Common myeloid progenitor, CD34-positive (primary cell): ENCODE measurements at regions not wholly inside any gene's neighbourhood (a gene's known extent, or its start where the extent isn't known, plus 50 kb on each side); places are given as distances from the start of the nearest gene placed in this dataset.

ENCODE experiments used
- CTCF ChIA-PET: fragments of 350-600 bp; sonication (Branson Sonifier 250); formaldehyde crosslinking; loops from one replicate; lab custom pipeline; 2021; ENCODE audit warnings: antibody characterized with exemption; lab: Charles Lee
- POLR2A ChIA-PET: fragments of 350-600 bp; sonication (Branson Sonifier 250); formaldehyde crosslinking; loops from one replicate; lab custom pipeline; 2021; ENCODE audit warnings: antibody characterized with exemption; lab: Charles Lee
- DNase-seq, 3 donors: peaks; one replicate each; pipeline versions ENCODE4 v3.0.0 to v3.0.0-alpha.2; 2013
- H3K27ac ChIP-seq, 2 experiments: 1 replicate in 1 of 2; 2 replicates in 1 of 2; pipeline ENCODE4 v1.7.0; 2013; ENCODE audit warnings: inconsistent platforms in 2 of 2, low read length in 2 of 2, mild to moderate bottlenecking in 2 of 2, low read depth in 1 of 2, moderate library complexity in 1 of 2; ENCODE audit not compliant: severe bottlenecking in 2 of 2, insufficient read depth in 1 of 2, poor library complexity in 1 of 2
- H3K27me3 ChIP-seq, 5 experiments: replicated peaks in 2 of 5; 1 replicate in 3 of 5; 2 replicates in 2 of 5; pipeline versions ENCODE4 v1.6.1 to v1.7.0; 2013; ENCODE audit warnings: low read length in 4 of 5, mild to moderate bottlenecking in 2 of 5, moderate library complexity in 2 of 5, inconsistent platforms in 1 of 5; ENCODE audit not compliant: insufficient read depth in 5 of 5, control insufficient read depth in 4 of 5
- H3K36me3 ChIP-seq, 4 experiments: 1 replicate in 2 of 4; 2 replicates in 2 of 4; pipeline versions ENCODE4 v1.6.1 to v1.7.0; 2013; ENCODE audit warnings: low read length in 3 of 4, control low read depth in 1 of 4, mild to moderate bottlenecking in 1 of 4; ENCODE audit not compliant: control insufficient read depth in 4 of 4, insufficient read depth in 4 of 4
- H3K4me1 ChIP-seq, 4 experiments: 1 replicate in 3 of 4; 2 replicates in 1 of 4; pipeline versions ENCODE4 v1.6.1 to v1.7.1; 2013; ENCODE audit warnings: low read length in 3 of 4, mild to moderate bottlenecking in 3 of 4, control low read depth in 1 of 4, inconsistent platforms in 1 of 4, moderate library complexity in 1 of 4; ENCODE audit not compliant: control insufficient read depth in 4 of 4, insufficient read depth in 4 of 4; ENCODE audit errors: control extremely low read depth in 1 of 4
- H3K4me3 ChIP-seq, 7 experiments: 1 replicate in 4 of 7; 2 replicates in 3 of 7; pipeline versions ENCODE4 v1.5.1 to v1.7.0; 2013; ENCODE audit warnings: mild to moderate bottlenecking in 7 of 7, low read length in 6 of 7, moderate library complexity in 6 of 7, inconsistent platforms in 2 of 7, low read depth in 2 of 7, control low read depth in 1 of 7; ENCODE audit not compliant: insufficient read depth in 4 of 7, control insufficient read depth in 1 of 7; ENCODE audit errors: extremely low read depth in 1 of 7
- H3K9me3 ChIP-seq, 5 experiments: 1 replicate in 4 of 5; 2 replicates in 1 of 5; pipeline versions ENCODE4 v1.6.1 to v1.7.1; 2013; ENCODE audit warnings: low read length in 4 of 5, mild to moderate bottlenecking in 2 of 5, inconsistent platforms in 1 of 5, low read depth in 1 of 5, moderate library complexity in 1 of 5; ENCODE audit not compliant: control insufficient read depth in 4 of 5, insufficient read depth in 2 of 5; ENCODE audit errors: control extremely low read depth in 1 of 5
- WGBS: methylation state at CpG from one replicate; pipeline ENCODE4 v1.1.5; 2013; ENCODE audit not compliant: insufficient coverage; 5-methylcytosine and 5-hydroxymethylcytosine counted together

DNA sequence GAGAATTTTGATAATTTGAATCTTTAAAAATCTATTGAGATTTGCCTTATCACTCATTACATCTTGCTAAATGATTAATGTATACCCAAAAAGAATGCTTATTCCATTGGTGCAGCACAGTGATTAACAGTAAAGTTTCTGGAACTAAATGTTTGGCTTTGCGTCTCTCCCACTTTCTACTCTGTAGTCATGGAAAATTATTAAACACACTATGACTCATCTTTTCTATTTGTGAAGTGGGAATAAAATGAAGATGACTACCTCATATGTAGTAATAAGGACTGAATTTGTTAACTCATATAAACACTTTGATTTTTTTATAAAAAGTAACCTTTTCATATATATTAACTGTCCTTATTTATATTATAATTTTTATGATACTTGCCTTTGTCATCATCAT lies 118.1 kb downstream of the RERGL start:
- Histone ChIP-seq H3K4me1 (no peaks in the 10 kb centered on the region), H3K36me3 (no peaks in the 10 kb centered on the region), H3K27me3 (no peaks in the 10 kb centered on the region), H3K9me3 (no peaks in the 10 kb centered on the region), H3K27ac (no peak overlapping the region), H3K4me3 (no peak overlapping the region)
- ChIA-PET CTCF (no interaction called here), POLR2A (no interaction called here)
- no CpG with 5 or more reads among the region's 1 CpG for WGBS
- no peak for DNase-seq

- Histone ChIP-seq H3K4me1 (no peaks in the 10 kb centered on the region), H3K27ac (no peak overlapping the region), H3K9me3 (no peaks in the 10 kb centered on the region), H3K4me3 (no peak overlapping the region), H3K36me3 (no peaks in the 10 kb centered on the region), H3K27me3 (no peaks in the 10 kb centered on the region)
- WGBS = 80% methylated on average over 2 of the region's 3 CpGs
- no peak for DNase-seq
- CTCF ChIA-PET = no interaction called here
- POLR2A ChIA-PET = no interaction called here
These were observed 135.2 kb downstream of the RERGL start for GRCh38 chr12:17954788-17955187.

GRCh38 chr12:17950898-17951297 lies 139.1 kb downstream of the RERGL start:
- Histone ChIP-seq H3K27me3 (no peaks in the 10 kb centered on the region), H3K4me1 (no peaks in the 10 kb centered on the region), H3K27ac (no peak overlapping the region), H3K9me3 (no peaks in the 10 kb centered on the region), H3K4me3 (no peak overlapping the region), H3K36me3 (no peaks in the 10 kb centered on the region)
- no CpG with 5 or more reads among the region's 2 CpGs for WGBS
- ChIA-PET CTCF (no interaction called here), POLR2A (no interaction called here)
- no peak for DNase-seq

DNA sequence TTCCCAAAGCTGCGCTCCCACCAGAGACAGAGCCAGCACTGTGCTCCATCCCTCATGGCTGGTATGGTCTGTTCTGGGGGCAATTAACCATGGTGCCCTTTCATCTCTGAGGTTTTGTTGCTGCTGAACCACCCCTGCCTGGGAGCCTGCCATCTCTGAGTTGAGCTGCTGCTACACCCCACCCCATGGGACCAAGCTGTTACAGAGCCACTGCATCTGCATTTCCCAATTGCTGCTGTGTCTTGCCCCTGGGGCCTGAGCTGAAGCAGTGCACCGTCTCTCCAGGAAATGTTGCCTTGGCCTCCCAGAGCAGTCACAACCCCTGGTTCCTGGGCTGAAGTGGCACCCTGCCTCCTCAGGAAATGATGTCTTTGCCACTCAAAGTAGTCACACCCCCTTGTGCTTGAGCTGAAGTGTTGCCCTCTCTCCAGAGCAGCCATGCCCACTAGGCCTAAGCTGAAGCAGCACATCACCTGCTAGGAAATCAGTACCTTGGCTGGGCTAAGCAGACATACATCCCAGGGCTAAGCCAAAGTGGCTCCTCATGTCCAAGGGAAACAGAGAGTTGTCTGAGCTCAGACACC lies 140.3 kb downstream of the RERGL start:
- Histone ChIP-seq H3K4me3 (no peak overlapping the region), H3K27me3 (no peaks in the 10 kb centered on the region), H3K36me3 (no peaks in the 10 kb centered on the region), H3K9me3 (no peaks in the 10 kb centered on the region), H3K27ac (no peak overlapping the region), H3K4me1 (no peaks in the 10 kb centered on the region)
- no peak for DNase-seq
- 83% methylated on average over 2 of the region's 2 CpGs for WGBS
- ChIA-PET POLR2A (no interaction called here), CTCF (interaction anchor here (0.6 kb wide), 1 partner anchor 54 kb away, joined by 3 read pairs; no protein-coding TSS in a partner anchor)

- WGBS = 100% methylated on average over 2 of the region's 4 CpGs
- ChIA-PET POLR2A (no interaction called here), CTCF (no interaction called here)
- Histone ChIP-seq H3K4me3 (no peak overlapping the region), H3K27me3 (no peaks in the 10 kb centered on the region), H3K36me3 (no peaks in the 10 kb centered on the region), H3K27ac (no peak overlapping the region), H3K9me3 (no peaks in the 10 kb centered on the region), H3K4me1 (no peaks in the 10 kb centered on the region)
- no peak for DNase-seq
These were observed 161.2 kb downstream of the RERGL start for GRCh38 chr12:17928708-17929366.

- POLR2A ChIA-PET = no interaction called here
- Histone ChIP-seq H3K9me3 (peaks cover 0 to 2% (median 0%) of the 10 kb centered on the region in 5 experiments), H3K4me3 (no peak overlapping the region), H3K27me3 (no peaks in the 10 kb centered on the region), H3K27ac (no peak overlapping the region), H3K4me1 (no peaks in the 10 kb centered on the region), H3K36me3 (no peaks in the 10 kb centered on the region)
- DNase-seq = no peak
- CTCF ChIA-PET = no interaction called here
- no CpG with 5 or more reads among the region's 1 CpG for WGBS
These were observed 172.0 kb downstream of the RERGL start for GRCh38 chr12:17918013-17918412.

- POLR2A ChIA-PET = no interaction called here
- no peak for DNase-seq
- Histone ChIP-seq H3K9me3 (peaks cover 0 to 2% (median 0%) of the 10 kb centered on the region in 5 experiments), H3K27ac (no peak overlapping the region), H3K27me3 (no peaks in the 10 kb centered on the region), H3K4me3 (no peak overlapping the region), H3K4me1 (no peaks in the 10 kb centered on the region), H3K36me3 (no peaks in the 10 kb centered on the region)
- no CpG with 5 or more reads among the region's 1 CpG for WGBS
- CTCF ChIA-PET = no interaction called here
These were observed 205.4 kb downstream of the RERGL start for GRCh38 chr12:17884581-17884980.
